Prostate gland (tissue), 2 donors: ENCODE measurements at regions not wholly inside any gene's neighbourhood (a gene's known extent, or its start where the extent isn't known, plus 50 kb on each side); places are given as distances from the start of the nearest gene placed in this dataset.

Source experiments
- DNase-seq: peaks from one replicate; pipeline ENCODE4 v3.0.0-alpha.2; 2019; ENCODE audit warnings: low spot score
- H3K27ac ChIP-seq, 2 donors: fragments of 200-600 bp; sonication (generic); 2 replicates each; pipeline ENCODE4 v1.5.1; 2017 to 2019
- H3K27me3 ChIP-seq: fragments of 200-600 bp; sonication (generic); replicated peaks from 2 replicates; pipeline ENCODE4 v1.5.1; 2019; ENCODE audit not compliant: insufficient read depth
- H3K36me3 ChIP-seq, 2 donors: fragments of 200-600 bp; sonication (generic); 1 replicate in 1 of 2; 2 replicates in 1 of 2; pipeline versions ENCODE4 v1.5.1 to v1.8.1; 2017 to 2019
- H3K4me1 ChIP-seq: fragments of 200-600 bp; sonication (generic); replicated peaks from 2 replicates; pipeline ENCODE4 v1.5.1; 2019
- H3K4me3 ChIP-seq, 2 donors: fragments of 200-600 bp; sonication (generic); 2 replicates each; pipeline ENCODE4 v1.5.1; 2017 to 2019
- H3K9me3 ChIP-seq: fragments of 200-600 bp; sonication (generic); 2 replicates; pipeline ENCODE4 v1.5.1; 2017
- CTCF ChIP-seq, 4 experiments: fragments of 200-600 bp in 2 of 4; fragments of 450-650 bp in 2 of 4; sonication (generic) in 2 of 4; IDR thresholded peaks; 1 replicate in 3 of 4; 2 replicates in 1 of 4; pipeline ENCODE4 v1.5.1; 2016 to 2019; ENCODE audit warnings: antibody characterized with exemption in 4 of 4, mild to moderate bottlenecking in 2 of 4, moderate library complexity in 2 of 4
- POLR2A ChIP-seq: fragments of 450-650 bp; IDR thresholded peaks from one replicate; pipeline ENCODE4 v1.6.1; 2016; ENCODE audit warnings: antibody characterized with exemption, mild to moderate bottlenecking
- POLR2AphosphoS5 ChIP-seq: sonication (generic); formaldehyde crosslinking; IDR thresholded peaks from one replicate; pipeline ENCODE4 v1.6.1; 2017; ENCODE audit warnings: antibody characterized with exemption
- WGBS: methylation state at CpG from one replicate; pipeline ENCODE4 v1.1.5; 2018; 5-methylcytosine and 5-hydroxymethylcytosine counted together
- intact Hi-C: fragments of 100-400 bp; cut with DNase I; formaldehyde crosslinking; loops from one replicate; pipeline ENCODE4 v1.14.2; 2022

- DNase-seq = no peak
- intact Hi-C loops = no loop called here
- 79% methylated on average over 9 of the region's 10 CpGs for WGBS
Observed at GRCh38 chr1:53402891-53403655, 56.1 kb upstream of the DMRTB1 start.

GRCh38 chr1:53405737-53406136 is 53.5 kb upstream of the DMRTB1 start:
- no peaks in the 10 kb centered on the region for H3K4me1 ChIP-seq
- DNase-seq = no peak
- H3K27ac ChIP-seq = no peak overlapping the region
- H3K36me3 ChIP-seq = no peaks in the 10 kb centered on the region
- H3K27me3 ChIP-seq = no peaks in the 10 kb centered on the region
- no peak overlapping the region for H3K4me3 ChIP-seq
- TF ChIP-seq POLR2A = no peak
- no peak for TF ChIP-seq POLR2AphosphoS5
- TF ChIP-seq CTCF (IDR thresholded peaks at IDR 0.05) = no peak
- no peaks in the 10 kb centered on the region for H3K9me3 ChIP-seq
- WGBS = 93% methylated on average over 7 of the region's 7 CpGs
- intact Hi-C loops = no loop called here

More at GRCh38 chr1:53402891-53403655, 56.1 kb upstream of the DMRTB1 start:
- H3K36me3 ChIP-seq = no peaks in the 10 kb centered on the region
- H3K4me3 ChIP-seq = no peak overlapping the region
- H3K27me3 ChIP-seq = no peaks in the 10 kb centered on the region
- TF ChIP-seq POLR2AphosphoS5 (no peak), CTCF (IDR thresholded peaks at IDR 0.05) (no peak), POLR2A (no peak)
- H3K27ac ChIP-seq = no peak overlapping the region
- H3K4me1 ChIP-seq = no peaks in the 10 kb centered on the region
- H3K9me3 ChIP-seq = no peaks in the 10 kb centered on the region

- intact Hi-C loops = no loop called here
- DNase-seq = no peak
- H3K27me3 ChIP-seq = no peaks in the 10 kb centered on the region
- H3K4me3 ChIP-seq = no peak overlapping the region
- H3K4me1 ChIP-seq = no peaks in the 10 kb centered on the region
- 86% methylated on average over 4 of the region's 4 CpGs for WGBS
- no peaks in the 10 kb centered on the region for H3K36me3 ChIP-seq
- H3K27ac ChIP-seq = no peak overlapping the region
- no peak for TF ChIP-seq CTCF (IDR thresholded peaks at IDR 0.05)
- TF ChIP-seq POLR2AphosphoS5 = no peak
- TF ChIP-seq POLR2A = no peak
- no peaks in the 10 kb centered on the region for H3K9me3 ChIP-seq
Observed at GRCh38 chr1:53406551-53407235, 52.5 kb upstream of the DMRTB1 start.

GRCh38 chr1:53408013-53408754 is 51.0 kb upstream of the DMRTB1 start:
- Histone ChIP-seq H3K27ac (no peak overlapping the region), H3K4me1 (no peaks in the 10 kb centered on the region), H3K36me3 (no peaks in the 10 kb centered on the region), H3K9me3 (no peaks in the 10 kb centered on the region), H3K27me3 (no peaks in the 10 kb centered on the region), H3K4me3 (no peak overlapping the region)
- WGBS = 94% methylated on average over 6 of the region's 6 CpGs
- intact Hi-C loops = no loop called here
- TF ChIP-seq POLR2A (no peak), POLR2AphosphoS5 (no peak), CTCF (IDR thresholded peaks at IDR 0.05) (no peak)
- no peak for DNase-seq
